ENCODE measurements at regions not wholly inside any gene's neighbourhood (a gene's known extent, or its start where the extent isn't known, plus 50 kb on each side); places are given as distances from the start of the nearest gene placed in this dataset.

- no peak for TF ChIP-seq CTCF (IDR thresholded peaks at IDR 0.05)
- TF ChIP-seq EZH2 (IDR thresholded peaks at IDR 0.05) = no peak
- no peak for TF ChIP-seq EZH2phosphoT487 (IDR thresholded peaks at IDR 0.05)
These were observed 64.5 kb upstream of the C10orf90 start for GRCh38 chr10:126734967-126735366.

All from neural progenitor cell (in vitro differentiated cells).